Osteoblast (primary cell): ENCODE measurements at regions not wholly inside any gene's neighbourhood (a gene's known extent, or its start where the extent isn't known, plus 50 kb on each side); places are given as distances from the start of the nearest gene placed in this dataset.

ENCODE experiments used
- DNase-seq: peaks from one replicate; pipeline ENCODE4 v3.0.0; 2011; ENCODE audit warnings: low spot score, mixed read lengths; ENCODE audit not compliant: insufficient read length; ENCODE audit errors: missing footprints
- H2AFZ ChIP-seq: 2 replicates; pipeline ENCODE4 v1.6.0; 2011; ENCODE audit warnings: mild to moderate bottlenecking, low read length
- H3K27ac ChIP-seq: 2 replicates; pipeline ENCODE4 v1.5.1; 2011; ENCODE audit warnings: mild to moderate bottlenecking, low read depth, low read length, moderate library complexity
- H3K27me3 ChIP-seq: 2 replicates; pipeline ENCODE4 v1.6.0; 2012; ENCODE audit warnings: mild to moderate bottlenecking, control low read depth, inconsistent platforms, low read length, moderate library complexity; ENCODE audit not compliant: insufficient read depth
- H3K36me3 ChIP-seq: 2 replicates; pipeline ENCODE4 v1.5.1; 2011; ENCODE audit warnings: mild to moderate bottlenecking, low read length, control low read depth, moderate library complexity; ENCODE audit not compliant: insufficient read depth
- H3K4me1 ChIP-seq: 2 replicates; pipeline ENCODE4 v1.5.1; 2011; ENCODE audit warnings: mild to moderate bottlenecking, low read length, control low read depth, moderate library complexity; ENCODE audit not compliant: insufficient read depth
- H3K4me2 ChIP-seq: 2 replicates; pipeline ENCODE4 v1.6.0; 2011; ENCODE audit warnings: mild to moderate bottlenecking, low read length; ENCODE audit not compliant: insufficient read depth
- H3K4me3 ChIP-seq: fragments of 200-600 bp; sonication (generic); 3 replicates; pipeline ENCODE4 v1.5.1; 2012; ENCODE audit warnings: mild to moderate bottlenecking, low read length, inconsistent platforms; ENCODE audit not compliant: insufficient read depth
- H3K79me2 ChIP-seq: 2 replicates; pipeline ENCODE4 v1.6.0; 2012; ENCODE audit warnings: mild to moderate bottlenecking, low read length, control low read depth, inconsistent platforms; ENCODE audit not compliant: insufficient read depth
- H3K9me3 ChIP-seq: 2 replicates; pipeline ENCODE4 v1.5.1; 2011; ENCODE audit warnings: low read depth, low read length, control low read depth
- H4K20me1 ChIP-seq: 2 replicates; pipeline ENCODE4 v1.6.0; 2012; ENCODE audit warnings: mild to moderate bottlenecking, low read length, control low read depth; ENCODE audit not compliant: insufficient read depth
- CTCF ChIP-seq: IDR thresholded peaks from 2 replicates; pipeline ENCODE4 v1.5.1; 2011; ENCODE audit warnings: mild to moderate bottlenecking, low read depth, low read length, moderate library complexity; ENCODE audit errors: extremely low read depth

DNA sequence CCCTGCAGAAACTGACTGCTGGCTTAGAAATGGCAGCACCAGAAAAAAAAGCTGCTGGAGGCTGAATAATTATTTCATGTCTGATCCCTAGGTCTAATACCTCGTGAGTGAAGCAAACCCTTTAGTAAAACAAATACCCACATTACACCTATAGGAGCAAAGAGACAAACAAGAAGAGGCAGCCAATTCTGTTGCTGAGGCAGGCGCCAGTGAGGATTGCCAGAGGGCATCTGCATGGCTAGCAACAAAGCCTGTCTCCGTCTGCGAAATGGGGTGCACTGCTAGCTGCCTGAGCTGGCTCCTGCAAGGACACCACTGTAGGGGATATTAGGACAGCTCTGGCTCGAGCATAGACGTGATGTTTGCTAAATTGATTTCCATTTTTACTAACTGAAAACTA is 509.7 kb downstream of the TDRD15 start:
- H3K36me3 ChIP-seq: no peaks in the 10 kb centered on the region
- no peaks in the 10 kb centered on the region for H3K4me1 ChIP-seq
- H3K9me3 ChIP-seq: no peaks in the 10 kb centered on the region
- DNase-seq: no peak
- no peak overlapping the region for H3K4me3 ChIP-seq
- no peaks in the 10 kb centered on the region for H3K79me2 ChIP-seq
- no peaks in the 10 kb centered on the region for H3K27me3 ChIP-seq
- TF ChIP-seq CTCF: no peak
- no peak overlapping the region for H3K4me2 ChIP-seq
- H4K20me1 ChIP-seq: no peaks in the 10 kb centered on the region
- no peak overlapping the region for H2AFZ ChIP-seq
- no peak overlapping the region for H3K27ac ChIP-seq

DNA sequence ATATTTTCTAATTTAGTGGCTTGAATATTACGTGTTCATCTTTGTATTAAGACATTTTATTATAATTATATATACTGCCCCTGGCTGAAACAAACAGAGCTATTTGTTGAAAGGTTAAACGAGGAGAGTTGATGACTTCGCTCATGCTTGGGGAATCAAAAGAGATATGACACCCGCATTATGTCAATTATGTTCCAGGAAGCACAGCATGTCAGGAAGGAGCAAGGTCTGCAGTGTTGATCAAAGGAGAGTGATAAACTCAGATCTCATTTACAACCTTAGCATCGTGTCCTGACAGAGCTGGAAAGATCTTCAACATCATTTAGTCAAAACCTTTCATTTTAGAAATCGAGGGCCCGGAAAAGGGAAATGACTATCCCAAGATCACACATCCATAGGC is 510.1 kb downstream of the TDRD15 start:
- Histone ChIP-seq H3K27ac (no peak overlapping the region), H3K27me3 (no peaks in the 10 kb centered on the region), H3K4me3 (no peak overlapping the region), H3K36me3 (no peaks in the 10 kb centered on the region), H3K79me2 (no peaks in the 10 kb centered on the region), H3K4me2 (no peak overlapping the region), H4K20me1 (no peaks in the 10 kb centered on the region), H2AFZ (no peak overlapping the region), H3K9me3 (no peaks in the 10 kb centered on the region), H3K4me1 (no peaks in the 10 kb centered on the region)
- TF ChIP-seq CTCF: no peak
- no peak for DNase-seq

- Histone ChIP-seq H4K20me1 (no peaks in the 10 kb centered on the region), H3K36me3 (no peaks in the 10 kb centered on the region), H3K79me2 (no peaks in the 10 kb centered on the region), H3K27ac (no peak overlapping the region), H2AFZ (no peak overlapping the region), H3K9me3 (no peaks in the 10 kb centered on the region), H3K4me1 (no peaks in the 10 kb centered on the region), H3K4me3 (no peak overlapping the region), H3K4me2 (no peak overlapping the region), H3K27me3 (no peaks in the 10 kb centered on the region)
- no peak for DNase-seq
- no peak for TF ChIP-seq CTCF
Observed at GRCh38 chr2:21640046-21640445, 516.3 kb downstream of the TDRD15 start.

- Histone ChIP-seq H2AFZ (no peak overlapping the region), H4K20me1 (no peaks in the 10 kb centered on the region), H3K79me2 (no peaks in the 10 kb centered on the region), H3K27me3 (no peaks in the 10 kb centered on the region), H3K4me2 (no peak overlapping the region), H3K4me1 (no peaks in the 10 kb centered on the region), H3K27ac (no peak overlapping the region), H3K4me3 (no peak overlapping the region), H3K9me3 (no peaks in the 10 kb centered on the region), H3K36me3 (no peaks in the 10 kb centered on the region)
- no peak for DNase-seq
- TF ChIP-seq CTCF: no peak
Observed at GRCh38 chr2:21642647-21643046, 518.9 kb downstream of the TDRD15 start.
